HG02970 (cell line): ENCODE measurements at regions not wholly inside any gene's neighbourhood (a gene's known extent, or its start where the extent isn't known, plus 50 kb on each side); places are given as distances from the start of the nearest gene placed in this dataset.

Experiments used
- ATAC-seq: cut with Tn5 transposase; IDR thresholded peaks from one replicate; pipeline ENCODE4 v1.9.1; 2021; ENCODE audit warnings: mild to moderate bottlenecking, moderate library complexity, moderate number of reproducible peaks; ENCODE audit not compliant: unreplicated experiment, low FRiP score

- no peak for ATAC-seq
Observed at GRCh38 chr18:47758000-47758399, 172.5 kb downstream of the SMAD2 start.

DNA sequence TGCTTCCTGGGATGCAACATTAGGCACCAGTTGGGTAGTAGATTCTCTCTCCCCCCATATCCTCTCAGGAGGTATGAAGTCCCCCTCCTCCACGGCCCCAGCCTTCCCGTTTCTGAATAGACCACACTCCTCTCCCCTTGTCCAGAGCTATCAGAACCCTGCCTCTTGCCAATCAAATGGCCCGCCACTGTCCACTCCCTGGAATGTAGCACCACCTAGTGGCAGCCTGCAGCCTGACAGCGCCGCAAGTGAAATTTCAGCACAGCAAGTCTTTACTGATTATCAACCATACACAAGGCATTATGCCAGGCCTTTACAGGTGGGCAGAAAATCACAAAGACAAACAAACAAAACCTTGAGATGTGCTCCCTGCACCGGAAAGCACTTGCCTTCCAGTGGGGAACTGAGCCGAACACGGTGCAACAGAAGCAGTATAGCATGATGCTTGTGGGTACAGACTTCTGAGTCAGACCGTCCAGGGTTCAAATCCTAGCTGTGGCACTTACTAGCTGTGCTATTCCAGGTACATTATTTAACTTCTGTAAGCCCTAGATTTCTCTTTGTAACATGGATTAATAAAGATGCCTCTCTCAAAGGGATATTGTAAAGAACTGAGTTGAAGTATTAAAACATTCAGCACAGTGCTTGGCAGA is 174.0 kb downstream of the SMAD2 start:
- ATAC-seq: no peak

GRCh38 chr18:47755102-47755456 is 175.4 kb downstream of the SMAD2 start:
- ATAC-seq: no peak

DNA sequence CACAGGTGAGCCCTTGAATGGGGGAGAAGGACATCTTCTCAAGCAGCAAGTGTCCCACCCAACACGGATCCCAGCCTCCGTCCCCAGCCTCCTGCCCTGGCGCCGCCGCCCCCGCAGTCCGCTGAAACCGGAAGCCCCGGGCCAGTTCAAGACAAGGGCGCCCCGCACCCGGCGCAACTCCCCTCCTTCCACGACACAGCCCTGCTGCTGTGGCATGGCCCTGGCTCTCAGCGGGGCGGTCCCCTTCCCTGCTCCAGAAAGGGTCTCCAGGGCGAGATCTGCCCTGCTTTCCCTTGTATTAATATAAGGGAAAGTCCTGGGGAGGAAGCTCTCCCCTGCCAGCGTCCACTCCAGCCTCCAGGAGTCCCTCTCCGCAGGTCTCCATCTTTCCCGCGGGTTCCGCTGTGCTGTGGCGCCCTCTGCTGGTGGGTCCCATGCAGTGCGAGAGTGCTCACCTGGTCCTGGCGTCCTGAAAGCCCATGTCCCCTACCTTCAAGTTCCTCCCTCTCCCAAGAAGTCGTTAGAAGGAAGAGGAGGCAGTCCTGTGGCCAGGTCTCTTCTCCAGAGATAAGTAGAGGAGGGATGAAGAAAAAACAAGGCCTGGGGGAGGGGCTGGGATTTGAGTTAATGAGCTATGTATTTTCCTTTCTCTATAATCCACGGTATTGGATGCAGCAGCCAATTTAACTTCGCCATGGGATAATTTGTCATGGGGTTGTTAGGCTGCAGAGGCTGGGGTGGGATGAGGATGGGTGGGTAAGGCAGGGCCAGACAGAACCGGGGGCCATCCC is 176.0 kb downstream of the SMAD2 start:
- no peak for ATAC-seq

DNA sequence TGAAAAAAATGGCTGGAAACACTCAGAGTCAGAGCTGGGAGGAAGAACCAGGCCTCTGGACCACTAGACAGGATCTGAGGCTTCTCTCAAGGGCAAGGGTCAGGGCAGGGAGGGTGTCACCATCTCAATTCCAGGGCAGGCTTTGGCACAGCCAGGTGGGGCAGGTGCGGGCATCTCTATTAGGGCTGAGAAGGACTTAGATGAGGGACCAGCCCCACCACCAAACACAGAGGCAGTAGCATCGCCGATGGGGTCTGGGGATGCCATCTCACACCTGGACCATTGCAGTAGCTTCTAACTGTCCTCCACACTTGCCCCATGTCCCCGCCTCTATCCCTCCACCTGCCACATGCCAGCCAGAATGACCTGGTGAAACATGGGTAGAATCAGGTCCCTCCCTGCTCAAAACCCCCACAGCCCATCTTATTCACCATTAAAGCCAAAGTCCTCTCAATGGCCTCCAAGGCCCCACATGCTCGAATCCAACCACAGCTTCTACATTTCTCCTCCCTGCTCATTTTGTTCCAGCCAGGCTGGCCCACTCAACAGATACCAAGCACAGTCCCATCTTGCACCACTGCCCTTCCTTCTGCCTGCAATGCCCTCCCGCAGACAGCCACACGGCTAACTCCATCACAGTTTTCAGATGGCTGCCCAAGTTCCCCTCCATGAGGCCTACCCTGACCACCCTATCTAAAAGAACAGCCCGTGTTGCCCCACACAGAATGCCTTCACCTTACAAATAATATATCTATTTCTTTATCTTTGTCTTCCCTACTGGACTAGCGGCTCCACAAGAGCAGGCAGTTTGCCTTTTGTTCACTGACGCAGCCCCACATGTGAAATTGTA is 177.4 kb downstream of the SMAD2 start:
- ATAC-seq: no peak

- no peak for ATAC-seq
Observed at GRCh38 chr18:47750889-47751423, 179.5 kb downstream of the SMAD2 start.

- ATAC-seq: no peak
Observed at GRCh38 chr18:47749600-47749973, 180.9 kb downstream of the SMAD2 start.

DNA sequence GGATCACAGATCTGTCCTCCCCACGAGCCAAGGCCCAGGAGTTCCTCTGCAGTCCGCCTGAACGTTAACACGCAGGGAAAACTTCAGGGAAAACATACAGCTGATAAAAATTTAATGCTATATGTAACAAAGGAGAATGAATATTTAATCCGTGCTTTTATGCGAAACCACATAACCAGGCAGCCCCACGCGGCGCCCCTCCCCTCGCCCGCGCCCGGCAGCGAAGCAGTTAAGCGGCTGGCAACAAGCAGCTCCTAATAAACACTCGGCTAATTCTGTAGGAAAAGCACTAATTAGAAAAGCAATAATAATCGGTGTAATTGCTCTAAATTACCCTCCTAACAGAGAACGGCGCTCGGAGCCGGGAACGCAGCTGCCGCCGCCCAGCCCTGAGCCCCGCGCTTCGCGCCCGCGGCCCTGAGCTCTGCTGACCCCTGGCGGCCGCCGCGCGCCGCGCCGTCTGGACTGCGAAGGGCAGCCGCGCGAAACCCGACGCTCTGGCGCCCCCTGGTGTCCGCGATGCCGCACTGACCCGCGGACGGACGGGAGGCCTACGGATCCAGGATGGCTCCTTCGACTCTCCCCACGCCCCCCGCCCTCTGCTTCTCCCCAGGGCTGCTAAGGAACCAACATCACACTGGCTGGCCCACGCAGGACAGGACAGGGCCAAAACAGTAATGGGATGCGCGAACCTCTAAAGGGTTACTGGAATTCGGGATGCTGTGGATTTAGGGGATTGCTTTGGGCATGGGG is 181.4 kb downstream of the SMAD2 start:
- peak; percentile 83 for ATAC-seq

GRCh38 chr18:47748093-47748796 is 182.2 kb downstream of the SMAD2 start:
- no peak for ATAC-seq

DNA sequence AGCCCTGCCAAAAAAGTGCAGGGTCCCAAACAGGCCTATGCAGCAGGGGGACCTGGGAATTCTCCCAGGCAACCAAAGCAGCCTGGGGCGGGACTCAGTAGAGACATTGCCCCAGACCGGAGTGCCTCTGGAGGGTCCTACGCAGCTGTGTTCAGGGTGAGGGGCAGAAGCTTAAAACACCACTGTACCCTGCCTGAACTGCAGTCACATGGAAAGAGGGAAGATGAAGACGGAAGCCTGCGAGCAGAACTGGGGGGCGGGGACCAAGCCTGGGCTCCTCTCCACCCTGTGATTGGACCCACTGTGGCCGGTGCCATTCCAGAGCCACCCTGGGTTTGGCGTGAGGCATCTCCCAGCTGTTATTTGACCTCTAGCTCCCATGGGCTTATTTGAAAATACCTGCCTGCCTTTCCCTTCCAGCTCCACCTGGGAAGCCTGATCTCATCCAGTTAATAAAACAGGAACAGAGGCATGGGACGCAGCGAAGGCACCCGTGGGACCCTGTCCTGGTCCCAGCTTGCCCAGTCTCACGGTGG is 183.1 kb downstream of the SMAD2 start:
- ATAC-seq: no peak

GRCh38 chr18:47746615-47747014 is 183.8 kb downstream of the SMAD2 start:
- ATAC-seq: no peak

GRCh38 chr18:47745227-47745626 is 185.2 kb downstream of the SMAD2 start:
- no peak for ATAC-seq

DNA sequence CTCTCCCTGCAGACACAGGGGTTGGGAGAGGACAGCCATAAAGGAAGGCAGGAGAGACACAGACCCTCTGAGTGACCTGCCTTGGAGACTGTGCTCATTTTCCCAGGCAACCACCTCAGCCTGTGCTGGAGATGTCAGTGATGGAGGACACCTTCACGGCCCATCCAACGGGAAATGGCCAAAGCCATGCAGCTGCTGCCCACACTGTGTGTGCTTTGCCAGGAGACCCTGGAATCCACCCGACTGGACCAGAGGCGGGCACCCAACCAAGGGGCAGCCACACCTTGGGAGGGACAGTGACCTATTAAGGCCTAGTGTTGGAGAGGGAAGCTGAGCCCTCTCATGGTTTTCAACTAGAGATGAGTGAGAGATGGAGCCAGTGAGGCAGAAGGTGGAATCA is 192.5 kb downstream of the SMAD2 start:
- ATAC-seq: no peak

GRCh38 chr18:47737198-47737830 is 193.1 kb downstream of the SMAD2 start:
- no peak for ATAC-seq

DNA sequence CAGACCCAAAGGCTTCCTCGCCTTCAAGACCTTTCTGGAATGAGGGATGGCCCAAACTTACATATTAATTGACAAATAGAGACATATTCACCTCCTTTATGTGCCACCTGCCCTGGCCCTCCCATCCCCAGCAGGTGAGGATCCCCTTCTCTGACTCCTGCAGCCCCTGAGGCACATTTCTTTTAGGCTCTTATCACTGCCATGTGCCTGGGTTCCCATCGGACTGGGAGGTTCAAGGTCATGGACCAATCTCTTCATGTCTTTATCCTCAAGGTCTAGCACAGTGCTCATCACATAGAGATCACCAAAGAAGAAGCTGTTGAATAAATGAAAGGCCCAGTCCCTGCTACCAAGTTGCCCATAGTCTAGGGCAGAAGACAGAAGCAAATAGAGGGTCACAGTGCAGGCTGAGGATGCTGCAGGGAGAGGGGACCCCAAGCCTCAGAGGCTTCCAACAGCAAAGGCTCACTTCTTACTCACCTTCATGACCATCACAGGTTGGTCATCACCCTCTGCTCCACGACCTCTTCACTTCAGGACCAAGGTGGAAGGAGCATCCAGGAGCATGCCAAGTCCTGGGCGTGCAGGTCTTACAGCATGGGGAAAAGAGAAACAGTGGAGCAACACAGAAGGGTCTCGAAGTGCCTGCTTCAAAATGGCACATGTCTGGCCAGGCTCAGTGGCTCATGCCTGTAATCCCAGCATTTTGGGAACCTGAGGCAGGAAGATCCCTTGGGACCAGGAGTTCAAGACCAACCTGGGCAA is 193.9 kb downstream of the SMAD2 start:
- no peak for ATAC-seq

- ATAC-seq: no peak
Observed at GRCh38 chr18:47735041-47735702, 195.3 kb downstream of the SMAD2 start.

DNA sequence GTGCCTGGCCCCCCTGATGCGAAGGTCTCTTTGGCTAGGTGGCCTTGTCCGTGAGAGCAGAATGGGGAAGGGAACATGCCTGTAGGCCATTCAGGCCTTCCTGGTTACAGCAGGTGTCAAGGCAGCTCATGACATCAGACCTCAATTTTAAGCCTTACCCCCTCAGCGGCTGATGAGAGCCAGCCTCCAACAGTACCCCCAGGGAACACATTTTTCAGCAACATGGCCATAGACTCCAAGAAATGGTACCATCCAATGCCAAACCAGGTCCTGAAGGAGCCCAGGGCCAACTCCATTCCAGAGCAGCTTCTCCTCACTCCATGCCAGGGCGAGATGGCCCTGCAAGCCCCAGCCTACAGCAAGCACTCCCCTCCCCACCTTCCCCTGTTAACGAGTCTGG is 199.2 kb downstream of the SMAD2 start:
- ATAC-seq: no peak

DNA sequence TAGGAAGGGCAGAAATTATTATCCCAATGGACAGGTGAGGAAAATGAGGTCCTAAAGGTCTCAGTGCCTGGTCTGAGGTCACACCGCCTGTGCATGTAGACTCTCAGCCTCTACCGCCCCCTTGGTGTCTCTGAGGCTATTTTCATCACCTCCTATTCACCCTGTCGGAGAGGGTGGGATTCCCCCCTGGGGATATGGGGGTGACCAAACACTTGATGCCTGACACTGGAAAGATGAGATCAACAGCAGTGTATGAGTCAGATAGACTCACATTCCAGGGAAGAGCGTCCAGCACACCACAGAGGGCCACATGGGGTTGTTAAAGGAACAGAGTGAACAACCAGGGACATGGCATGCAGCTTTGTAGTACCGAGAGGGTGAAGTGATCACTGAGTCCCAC is 199.7 kb downstream of the SMAD2 start:
- ATAC-seq: no peak
